Astrocyte (in vitro differentiated cells and primary cell): ENCODE measurements at regions not wholly inside any gene's neighbourhood (a gene's known extent, or its start where the extent isn't known, plus 50 kb on each side); places are given as distances from the start of the nearest gene placed in this dataset.

Experiments used
- EZH2 ChIP-seq: IDR thresholded peaks from 2 replicates; pipeline ENCODE4 v1.6.1; 2012; ENCODE audit warnings: mild to moderate bottlenecking, low read length, inconsistent platforms; ENCODE audit not compliant: insufficient read depth
- TF ChIP-seq, protein P1 (sequence below): IDR thresholded peaks from 2 replicates; pipeline ENCODE4 v1.5.1; 2011; ENCODE audit warnings: low read depth, mild to moderate bottlenecking, inconsistent platforms, low read length, moderate library complexity; ENCODE audit not compliant: insufficient read depth

DNA sequence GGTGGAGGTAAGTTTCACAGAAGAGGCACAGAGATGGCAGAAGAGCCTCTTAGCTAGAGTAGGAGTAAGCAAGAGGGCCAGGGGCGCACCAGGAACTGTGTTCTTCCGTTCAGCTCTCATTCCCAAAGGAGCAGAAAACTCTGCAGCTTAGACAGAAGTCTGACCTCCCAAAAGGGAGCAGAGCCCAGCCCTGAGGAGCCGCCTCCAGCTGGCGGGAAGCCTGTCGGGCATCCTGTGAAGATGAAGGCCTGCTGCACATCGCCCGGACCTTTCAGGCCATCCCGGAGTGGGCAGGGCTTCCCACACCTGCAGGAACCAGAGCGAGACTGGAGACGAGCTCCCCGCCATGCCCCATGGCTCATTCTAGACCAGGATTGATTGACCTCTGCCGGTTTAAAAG is 1102.8 kb downstream of the BRD1 start:
- TF ChIP-seq, protein P1, sequence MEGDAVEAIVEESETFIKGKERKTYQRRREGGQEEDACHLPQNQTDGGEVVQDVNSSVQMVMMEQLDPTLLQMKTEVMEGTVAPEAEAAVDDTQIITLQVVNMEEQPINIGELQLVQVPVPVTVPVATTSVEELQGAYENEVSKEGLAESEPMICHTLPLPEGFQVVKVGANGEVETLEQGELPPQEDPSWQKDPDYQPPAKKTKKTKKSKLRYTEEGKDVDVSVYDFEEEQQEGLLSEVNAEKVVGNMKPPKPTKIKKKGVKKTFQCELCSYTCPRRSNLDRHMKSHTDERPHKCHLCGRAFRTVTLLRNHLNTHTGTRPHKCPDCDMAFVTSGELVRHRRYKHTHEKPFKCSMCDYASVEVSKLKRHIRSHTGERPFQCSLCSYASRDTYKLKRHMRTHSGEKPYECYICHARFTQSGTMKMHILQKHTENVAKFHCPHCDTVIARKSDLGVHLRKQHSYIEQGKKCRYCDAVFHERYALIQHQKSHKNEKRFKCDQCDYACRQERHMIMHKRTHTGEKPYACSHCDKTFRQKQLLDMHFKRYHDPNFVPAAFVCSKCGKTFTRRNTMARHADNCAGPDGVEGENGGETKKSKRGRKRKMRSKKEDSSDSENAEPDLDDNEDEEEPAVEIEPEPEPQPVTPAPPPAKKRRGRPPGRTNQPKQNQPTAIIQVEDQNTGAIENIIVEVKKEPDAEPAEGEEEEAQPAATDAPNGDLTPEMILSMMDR: no peak
- TF ChIP-seq EZH2: no peak
